ENCODE measurements at regions not wholly inside any gene's neighbourhood (a gene's known extent, or its start where the extent isn't known, plus 50 kb on each side); places are given as distances from the start of the nearest gene placed in this dataset.

DNA sequence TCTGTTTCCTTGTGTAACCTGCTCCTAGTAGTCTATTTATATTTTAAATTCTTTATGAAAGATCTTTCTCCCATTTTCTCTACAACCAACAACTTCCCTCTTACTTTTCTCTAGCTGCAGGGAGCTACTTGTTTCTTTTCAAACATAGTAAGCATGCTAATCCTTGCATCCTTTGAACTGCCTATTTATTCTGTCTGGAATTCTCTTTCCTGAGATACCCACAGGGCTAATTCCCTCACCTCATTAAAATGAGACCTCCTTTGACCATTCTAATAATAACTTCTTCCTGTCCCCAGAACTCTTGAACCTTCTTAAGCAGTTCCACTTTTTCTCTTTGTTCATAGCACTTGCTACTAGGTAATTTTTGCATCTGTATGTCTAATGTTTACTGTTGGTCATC, 620.6 kb upstream of the CDH18 start:
- H3K36me3 ChIP-seq (ENCODE audit: low read depth): no peaks in the 10 kb centered on the region
- H3K9me3 ChIP-seq (ENCODE audit: severe bottlenecking): no peaks in the 10 kb centered on the region
- H3K27ac ChIP-seq (ENCODE audit: poor library complexity, severe bottlenecking): no peak overlapping the region
- H3K27me3 ChIP-seq (ENCODE audit: insufficient read depth, poor library complexity, severe bottlenecking): no peaks in the 10 kb centered on the region
- TF ChIP-seq, protein P1, sequence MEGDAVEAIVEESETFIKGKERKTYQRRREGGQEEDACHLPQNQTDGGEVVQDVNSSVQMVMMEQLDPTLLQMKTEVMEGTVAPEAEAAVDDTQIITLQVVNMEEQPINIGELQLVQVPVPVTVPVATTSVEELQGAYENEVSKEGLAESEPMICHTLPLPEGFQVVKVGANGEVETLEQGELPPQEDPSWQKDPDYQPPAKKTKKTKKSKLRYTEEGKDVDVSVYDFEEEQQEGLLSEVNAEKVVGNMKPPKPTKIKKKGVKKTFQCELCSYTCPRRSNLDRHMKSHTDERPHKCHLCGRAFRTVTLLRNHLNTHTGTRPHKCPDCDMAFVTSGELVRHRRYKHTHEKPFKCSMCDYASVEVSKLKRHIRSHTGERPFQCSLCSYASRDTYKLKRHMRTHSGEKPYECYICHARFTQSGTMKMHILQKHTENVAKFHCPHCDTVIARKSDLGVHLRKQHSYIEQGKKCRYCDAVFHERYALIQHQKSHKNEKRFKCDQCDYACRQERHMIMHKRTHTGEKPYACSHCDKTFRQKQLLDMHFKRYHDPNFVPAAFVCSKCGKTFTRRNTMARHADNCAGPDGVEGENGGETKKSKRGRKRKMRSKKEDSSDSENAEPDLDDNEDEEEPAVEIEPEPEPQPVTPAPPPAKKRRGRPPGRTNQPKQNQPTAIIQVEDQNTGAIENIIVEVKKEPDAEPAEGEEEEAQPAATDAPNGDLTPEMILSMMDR (IDR thresholded peaks at IDR 0.05; ENCODE audit: poor library complexity, severe bottlenecking): no peak
- H3K4me1 ChIP-seq (ENCODE audit: insufficient read depth, poor library complexity, severe bottlenecking): no peaks in the 10 kb centered on the region
- no peak for ATAC-seq (ENCODE audit: low read depth)
- no peak overlapping the region for H3K4me3 ChIP-seq (ENCODE audit: severe bottlenecking)
- DNase-seq (ENCODE audit: low spot score): no peak

DNA sequence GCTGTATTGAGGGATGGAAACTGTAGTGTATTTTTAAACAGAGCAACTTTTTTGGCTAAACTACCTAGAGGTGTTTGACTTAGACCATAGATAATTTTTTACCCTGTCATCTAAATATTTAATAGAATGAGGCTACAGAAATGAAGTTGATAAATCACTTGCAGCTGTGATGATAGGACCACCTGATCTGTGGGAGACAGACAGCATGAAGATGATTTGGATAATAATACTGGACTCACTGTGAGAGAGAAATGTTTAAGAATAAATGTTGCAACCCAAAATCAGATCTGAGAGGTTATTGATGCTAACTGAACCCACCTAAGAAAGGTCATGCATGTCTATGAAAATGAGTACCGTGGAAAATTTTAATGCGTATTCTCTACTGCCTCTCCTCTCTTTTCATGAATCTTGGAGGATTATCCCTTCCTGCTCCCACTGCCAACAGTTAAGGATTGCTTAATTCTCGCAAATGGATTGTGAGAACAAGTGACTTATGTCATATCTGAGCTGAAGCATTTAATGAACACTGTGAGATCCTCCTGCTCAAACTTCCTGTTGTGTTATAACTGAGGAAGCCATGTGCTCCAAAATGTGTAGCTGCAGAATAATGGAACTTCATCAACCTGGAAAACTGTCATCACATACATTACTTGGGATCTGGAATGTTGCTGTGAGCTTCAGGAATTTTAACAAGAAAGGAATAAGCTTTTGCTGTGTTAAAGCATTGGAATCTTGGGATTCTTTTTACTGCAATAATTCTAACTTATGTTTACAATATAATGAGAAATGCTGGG, 617.9 kb upstream of the CDH18 start:
- H3K4me1 ChIP-seq (ENCODE audit: insufficient read depth, poor library complexity, severe bottlenecking): no peaks in the 10 kb centered on the region

DNA sequence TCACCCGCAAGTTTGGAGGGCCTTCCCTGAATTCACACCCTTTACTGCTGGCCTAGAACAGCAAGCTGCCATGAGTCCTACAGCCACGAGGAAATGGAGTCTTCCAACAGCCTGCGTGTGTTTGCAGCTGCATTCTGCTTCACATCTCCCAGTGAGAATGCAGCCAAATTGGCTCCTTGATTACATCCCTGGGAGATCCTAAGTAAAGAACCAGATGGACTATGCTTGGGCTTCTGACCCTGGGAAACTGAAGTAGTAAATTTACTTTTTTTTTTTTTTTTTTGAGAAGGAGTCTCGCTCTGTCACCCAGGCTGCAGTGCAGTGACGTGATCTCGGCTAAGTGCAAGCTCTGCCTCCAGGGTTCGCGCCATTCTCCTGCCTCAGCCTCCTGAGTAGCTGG, 617.0 kb upstream of the CDH18 start:
- no peak overlapping the region for H3K4me3 ChIP-seq (ENCODE audit: severe bottlenecking)
- TF ChIP-seq, protein P1 (IDR thresholded peaks at IDR 0.05; ENCODE audit: poor library complexity, severe bottlenecking): no peak
- H3K27me3 ChIP-seq (ENCODE audit: insufficient read depth, poor library complexity, severe bottlenecking): no peaks in the 10 kb centered on the region
- no peak for DNase-seq (ENCODE audit: low spot score)
- H3K36me3 ChIP-seq (ENCODE audit: low read depth): no peaks in the 10 kb centered on the region
- no peaks in the 10 kb centered on the region for H3K4me1 ChIP-seq (ENCODE audit: insufficient read depth, poor library complexity, severe bottlenecking)
- H3K27ac ChIP-seq (ENCODE audit: poor library complexity, severe bottlenecking): no peak overlapping the region
- no peak for ATAC-seq (ENCODE audit: low read depth)
- no peaks in the 10 kb centered on the region for H3K9me3 ChIP-seq (ENCODE audit: severe bottlenecking)

More for the DNA sequence above, 617.9 kb upstream of the CDH18 start:
- TF ChIP-seq, protein P1 (IDR thresholded peaks at IDR 0.05; ENCODE audit: poor library complexity, severe bottlenecking): no peak
- Histone ChIP-seq H3K4me3 (ENCODE audit: severe bottlenecking) (no peak overlapping the region), H3K27me3 (ENCODE audit: insufficient read depth, poor library complexity, severe bottlenecking) (no peaks in the 10 kb centered on the region), H3K27ac (ENCODE audit: poor library complexity, severe bottlenecking) (no peak overlapping the region), H3K36me3 (ENCODE audit: low read depth) (no peaks in the 10 kb centered on the region), H3K9me3 (ENCODE audit: severe bottlenecking) (no peaks in the 10 kb centered on the region)
- no peak for DNase-seq (ENCODE audit: low spot score)
- no peak for ATAC-seq (ENCODE audit: low read depth)

DNA sequence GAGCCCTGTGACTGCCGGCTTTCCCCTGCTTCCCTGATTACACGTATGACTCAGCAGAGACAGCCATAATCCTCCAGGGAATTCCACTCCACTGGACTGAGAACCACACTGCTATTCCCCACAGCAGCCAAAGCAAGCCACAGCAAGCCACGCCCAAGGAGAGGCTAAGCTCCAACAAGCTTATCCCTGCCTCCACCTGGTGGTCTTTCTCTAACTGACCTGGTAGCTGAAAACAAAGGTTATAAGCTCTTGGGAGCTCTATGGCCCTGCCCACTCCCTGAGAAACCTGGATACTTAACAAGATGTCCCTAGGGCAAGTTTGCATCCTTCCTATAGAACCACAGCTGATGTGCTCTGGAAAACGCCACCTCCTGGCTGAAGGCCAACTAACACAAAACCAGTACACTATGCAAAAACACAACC, 613.7 kb upstream of the CDH18 start:
- Histone ChIP-seq H3K36me3 (ENCODE audit: low read depth) (no peaks in the 10 kb centered on the region), H3K27me3 (ENCODE audit: insufficient read depth, poor library complexity, severe bottlenecking) (no peaks in the 10 kb centered on the region), H3K4me3 (ENCODE audit: severe bottlenecking) (no peak overlapping the region), H3K27ac (ENCODE audit: poor library complexity, severe bottlenecking) (no peak overlapping the region), H3K9me3 (ENCODE audit: severe bottlenecking) (no peaks in the 10 kb centered on the region), H3K4me1 (ENCODE audit: insufficient read depth, poor library complexity, severe bottlenecking) (no peaks in the 10 kb centered on the region)
- ATAC-seq (ENCODE audit: low read depth): peak; percentile 33; the same call in 1 of the 3 replicates
- no peak for DNase-seq (ENCODE audit: low spot score)
- TF ChIP-seq, protein P1 (IDR thresholded peaks at IDR 0.05; ENCODE audit: poor library complexity, severe bottlenecking): no peak

DNA sequence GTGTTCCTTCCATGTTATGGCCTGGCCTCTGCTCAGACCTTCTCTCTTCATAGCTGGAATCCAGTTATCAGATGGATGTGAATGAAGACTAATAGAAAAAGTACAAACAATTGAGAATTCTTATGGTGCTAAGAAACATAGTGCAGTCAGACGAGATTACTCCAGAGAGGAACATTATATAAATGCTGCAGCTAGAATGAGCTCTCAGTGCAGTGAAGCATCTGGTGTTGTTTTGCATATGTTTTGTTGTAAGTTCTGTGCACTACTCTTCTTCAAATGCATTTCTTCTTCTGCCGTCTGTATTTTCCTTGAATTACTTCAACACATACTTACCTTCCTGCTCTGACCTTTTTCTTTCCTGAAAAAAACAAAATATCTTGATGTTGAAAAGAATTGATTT, 602.4 kb upstream of the CDH18 start:
- Histone ChIP-seq H3K27ac (ENCODE audit: poor library complexity, severe bottlenecking) (no peak overlapping the region), H3K27me3 (ENCODE audit: insufficient read depth, poor library complexity, severe bottlenecking) (no peaks in the 10 kb centered on the region), H3K36me3 (ENCODE audit: low read depth) (no peaks in the 10 kb centered on the region), H3K9me3 (ENCODE audit: severe bottlenecking) (no peaks in the 10 kb centered on the region), H3K4me3 (ENCODE audit: severe bottlenecking) (no peak overlapping the region), H3K4me1 (ENCODE audit: insufficient read depth, poor library complexity, severe bottlenecking) (no peaks in the 10 kb centered on the region)
- ATAC-seq (ENCODE audit: low read depth): no peak
- DNase-seq (ENCODE audit: low spot score): no peak
- TF ChIP-seq, protein P1 (IDR thresholded peaks at IDR 0.05; ENCODE audit: poor library complexity, severe bottlenecking): no peak

All from RWPE2 (cell line).